Caki2 (cell line): ENCODE measurements at regions not wholly inside any gene's neighbourhood (a gene's known extent, or its start where the extent isn't known, plus 50 kb on each side); places are given as distances from the start of the nearest gene placed in this dataset.

Experiments used
- DNase-seq: peaks from one replicate; pipeline ENCODE4 v3.0.0-alpha.2; 2015; ENCODE audit warnings: low read depth
- in situ Hi-C: cut with HindIII; loops from 2 replicates; pipeline ENCODE4 v1.10.0; 2016; ENCODE audit warnings: low sequenced_read_pairs, low pct_unique_long_range_greater_than_20kb, mixed read lengths

DNA sequence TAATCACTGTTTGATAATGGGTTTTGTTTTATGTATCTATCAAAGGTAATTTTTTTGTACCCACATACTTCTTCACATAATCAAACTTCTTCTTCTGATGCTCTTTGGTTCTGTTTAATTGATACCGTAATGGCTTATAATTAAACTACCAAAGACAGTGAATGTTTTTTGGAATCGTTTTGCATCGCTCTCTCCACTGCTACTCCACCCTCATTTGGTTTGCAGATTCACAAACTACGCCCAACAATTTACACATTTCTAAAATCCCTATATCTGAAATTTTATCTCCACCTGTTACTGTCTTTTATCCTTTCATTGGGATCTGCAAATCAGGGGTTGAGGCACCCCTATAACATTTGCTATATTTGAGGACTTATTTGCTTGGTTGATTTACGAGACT, 319.6 kb downstream of the RWDD3 start:
- DNase-seq = no peak
- in situ Hi-C loops = no loop called here

DNA sequence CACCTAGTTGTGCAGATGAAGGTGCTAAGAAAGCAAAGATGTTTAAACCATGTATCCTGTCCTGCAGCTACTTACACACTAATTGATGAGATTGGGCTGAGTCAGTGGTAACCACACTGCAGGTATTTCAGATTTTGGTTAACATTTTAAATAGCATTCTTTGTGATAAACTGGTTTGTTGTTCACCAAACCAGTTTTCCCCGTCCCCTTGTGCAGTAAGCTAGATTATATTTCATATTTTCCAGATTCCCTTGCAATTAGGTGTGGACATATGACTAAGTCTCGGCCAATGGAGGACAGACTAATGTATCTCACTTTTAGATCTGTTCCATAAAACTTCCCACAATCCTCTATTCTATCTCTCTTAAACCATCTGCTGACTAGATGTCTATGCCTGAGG, 320.4 kb downstream of the RWDD3 start:
- in situ Hi-C loops = no loop called here
- DNase-seq = no peak

DNA sequence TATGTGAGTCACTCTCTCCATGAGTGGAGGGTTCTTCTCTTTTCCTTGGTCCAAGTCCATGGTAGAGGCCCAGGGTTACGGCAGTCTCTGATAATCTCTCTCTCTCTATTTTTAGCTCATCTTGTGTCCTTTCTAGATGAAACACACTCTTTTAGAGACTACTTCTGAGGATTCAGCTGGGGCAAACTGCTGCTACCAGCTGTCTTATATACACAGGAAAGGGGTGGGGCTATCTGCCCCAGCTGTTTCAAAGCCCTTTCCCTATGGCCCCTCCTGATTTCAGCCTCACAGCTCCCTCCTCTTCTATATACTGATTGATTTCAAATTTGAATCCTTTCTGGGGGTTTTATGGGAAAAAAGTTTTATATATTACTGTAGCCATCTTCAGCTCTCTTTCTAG, 324.8 kb downstream of the RWDD3 start:
- in situ Hi-C loops = no loop called here
- no peak for DNase-seq

DNA sequence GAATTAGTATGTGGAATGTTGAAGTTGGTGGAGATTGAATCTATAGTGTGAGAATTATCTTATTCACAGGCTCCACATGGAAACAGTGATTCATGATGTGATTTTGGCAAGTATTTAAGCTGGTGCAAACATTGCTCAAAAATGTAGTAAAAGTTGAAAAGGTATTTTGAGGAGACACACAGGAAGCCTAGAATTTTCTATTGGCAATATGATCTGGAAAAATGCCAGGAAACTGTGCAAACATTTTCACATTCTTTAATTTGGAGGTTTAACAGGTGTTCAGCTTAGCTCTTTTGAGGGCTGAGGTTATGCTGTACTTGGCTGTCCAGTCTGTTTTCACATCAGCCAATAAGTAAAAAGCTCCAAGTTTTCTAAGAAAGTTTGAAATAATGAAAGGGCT, 327.3 kb downstream of the RWDD3 start:
- in situ Hi-C loops = no loop called here
- DNase-seq = no peak

DNA sequence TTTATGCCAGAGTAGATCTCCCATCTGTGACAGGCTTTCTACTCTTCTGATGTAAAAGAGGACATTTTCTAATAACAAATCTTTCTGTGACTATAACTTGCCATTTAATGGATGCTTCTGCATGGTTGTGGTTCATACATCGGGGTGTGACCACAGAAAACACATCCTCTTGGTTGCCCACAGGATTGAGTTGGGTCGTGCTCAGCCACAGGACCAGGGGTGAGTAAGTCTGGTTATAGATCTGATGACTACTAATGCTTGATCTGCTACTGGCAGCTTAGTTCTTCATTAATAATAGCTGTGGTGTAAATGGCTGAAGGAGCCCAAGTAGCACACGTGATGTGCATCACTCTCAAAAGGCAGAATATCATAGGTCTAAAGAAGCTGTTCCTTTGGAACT, 328.2 kb downstream of the RWDD3 start:
- no peak for DNase-seq
- in situ Hi-C loops = no loop called here

DNA sequence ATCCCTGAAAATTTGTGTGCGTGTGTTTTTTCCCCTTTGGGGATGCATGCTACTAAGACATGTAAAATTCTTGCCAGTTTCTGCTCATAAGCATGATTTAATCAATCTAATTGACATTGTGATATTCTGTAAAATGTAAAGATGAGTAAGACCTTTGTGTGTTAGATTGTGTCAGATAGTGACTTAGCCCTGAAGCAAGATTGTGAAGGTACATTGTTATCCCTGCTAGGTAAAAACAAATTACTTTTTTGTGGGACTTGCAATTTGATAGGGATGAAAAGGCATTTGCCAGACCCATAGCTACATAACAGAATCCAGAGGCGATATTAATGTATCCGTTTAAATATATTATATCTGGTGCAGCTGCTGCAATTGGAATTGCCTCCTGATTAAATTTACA, 338.0 kb downstream of the RWDD3 start:
- no peak for DNase-seq
- in situ Hi-C loops = no loop called here

DNA sequence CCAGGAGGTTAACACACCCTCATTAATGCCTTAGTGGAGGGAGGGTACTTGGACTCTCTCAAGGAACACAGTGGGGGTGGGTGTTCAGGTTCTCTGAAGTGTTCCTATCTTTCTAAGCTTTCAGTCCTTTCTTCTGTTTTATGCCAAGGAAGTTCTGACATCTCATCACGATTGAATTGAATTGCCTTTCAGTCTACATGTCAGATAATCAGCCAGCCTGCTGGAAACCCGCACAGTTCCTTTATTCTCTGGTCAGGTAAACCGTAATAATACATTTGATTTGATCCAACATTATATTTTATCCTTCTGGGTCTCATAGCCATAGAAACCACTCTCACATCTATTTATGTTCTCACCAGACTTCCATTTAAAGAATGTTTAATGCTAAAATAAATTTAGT, 339.0 kb downstream of the RWDD3 start:
- DNase-seq = no peak
- in situ Hi-C loops = no loop called here

DNA sequence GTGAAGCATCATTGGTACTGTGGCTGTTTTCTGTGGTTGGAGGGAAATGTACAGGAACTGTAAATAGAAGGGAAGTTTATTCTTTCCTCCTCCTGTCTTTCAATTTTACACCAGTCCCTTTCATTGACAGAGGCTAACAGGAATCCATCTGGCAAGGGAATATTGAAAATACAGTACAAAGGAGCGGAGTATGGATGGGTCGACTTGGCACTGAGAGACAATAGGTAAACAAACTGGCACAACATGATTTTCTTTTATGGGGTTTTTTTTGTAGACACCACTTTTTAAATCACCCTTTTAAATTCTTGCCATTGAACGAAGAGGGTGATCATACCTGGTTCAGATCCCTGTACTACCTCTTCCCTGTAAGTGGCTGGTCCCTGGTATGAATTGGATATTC, 341.3 kb downstream of the RWDD3 start:
- in situ Hi-C loops = no loop called here
- DNase-seq = no peak

DNA sequence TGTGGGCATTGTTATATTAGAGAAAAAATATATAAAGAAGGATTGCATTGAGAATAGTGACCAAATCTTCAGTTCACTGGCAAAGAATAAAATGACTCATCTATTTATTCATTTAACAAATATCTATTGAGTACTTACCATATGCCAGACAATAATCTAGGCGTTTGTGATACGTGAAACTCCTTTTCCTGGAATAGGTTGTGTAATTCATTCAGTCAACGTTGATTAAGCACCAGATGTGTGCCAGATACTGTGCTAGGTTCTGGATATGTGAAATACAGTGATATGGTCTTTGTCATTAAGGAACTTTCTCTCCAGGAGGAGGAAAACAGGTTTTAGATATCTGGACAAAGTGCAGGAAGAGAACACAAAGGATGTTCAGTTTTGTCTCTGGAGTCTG, 344.5 kb downstream of the RWDD3 start:
- DNase-seq = no peak
- in situ Hi-C loops = no loop called here

DNA sequence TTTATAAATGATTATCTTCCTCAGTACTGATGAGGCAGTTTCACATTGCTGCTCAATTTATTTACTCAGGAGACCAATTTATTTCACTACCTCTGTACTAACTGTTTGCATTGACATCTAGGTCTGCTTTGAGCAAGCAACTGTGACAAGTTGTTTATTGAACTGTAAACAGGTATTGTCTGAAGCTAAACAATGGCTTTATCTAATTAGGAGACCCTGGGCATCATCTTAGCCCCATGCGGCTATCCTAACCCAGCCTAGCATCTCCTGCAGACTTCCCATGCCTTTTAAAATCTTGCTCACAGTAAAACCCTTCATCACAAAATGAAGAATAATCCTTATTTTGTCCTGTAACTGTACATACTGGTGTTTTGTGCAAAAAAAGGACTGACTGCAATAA, 348.2 kb downstream of the RWDD3 start:
- no peak for DNase-seq
- in situ Hi-C loops = no loop called here

DNA sequence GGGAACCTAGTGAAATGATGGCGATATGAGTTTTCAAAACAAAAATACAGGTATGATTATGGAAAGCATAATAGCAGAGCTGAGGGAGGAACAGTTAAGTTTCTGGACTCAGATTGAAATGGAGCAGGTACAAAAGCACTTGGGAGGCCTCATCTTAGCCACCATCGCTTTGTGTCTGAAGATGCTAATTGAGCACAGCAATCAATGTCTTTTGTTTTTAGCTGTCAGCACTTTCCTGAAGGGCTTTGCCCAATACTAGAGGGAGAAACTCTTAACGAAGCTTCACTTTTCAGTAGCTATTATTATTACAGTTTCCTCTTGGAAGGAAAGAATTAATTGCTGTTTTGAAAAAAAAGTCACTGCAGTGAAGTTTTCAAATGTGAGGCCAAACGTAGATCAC, 348.7 kb downstream of the RWDD3 start:
- no peak for DNase-seq
- in situ Hi-C loops = no loop called here

DNA sequence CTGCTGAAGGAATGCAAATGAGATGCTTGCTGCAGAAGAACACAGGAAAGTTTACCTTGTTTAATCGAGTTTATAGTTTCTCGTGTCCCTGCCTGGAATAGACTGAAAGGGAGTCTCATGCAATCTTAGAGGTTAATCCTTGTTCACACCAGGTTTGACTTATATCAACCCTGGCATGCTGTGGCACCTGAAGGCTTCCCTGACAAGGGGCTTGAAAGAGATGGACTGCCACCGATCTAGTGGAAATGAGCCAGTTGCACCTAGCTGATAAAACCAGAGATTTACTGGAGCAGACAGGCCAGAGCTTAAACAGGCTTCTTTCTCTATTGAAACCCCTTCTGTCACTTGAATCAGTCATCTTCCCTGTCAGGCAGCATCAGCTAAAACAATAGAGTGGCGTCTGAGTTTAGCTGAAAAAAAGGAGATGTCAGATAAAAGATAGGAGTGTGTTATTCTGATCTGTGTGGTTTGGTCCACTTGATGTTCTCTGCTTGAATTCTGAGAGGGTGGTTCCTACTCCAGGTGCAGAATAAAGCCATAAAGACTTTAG, 349.7 kb downstream of the RWDD3 start:
- DNase-seq = no peak
- in situ Hi-C loops = no loop called here

DNA sequence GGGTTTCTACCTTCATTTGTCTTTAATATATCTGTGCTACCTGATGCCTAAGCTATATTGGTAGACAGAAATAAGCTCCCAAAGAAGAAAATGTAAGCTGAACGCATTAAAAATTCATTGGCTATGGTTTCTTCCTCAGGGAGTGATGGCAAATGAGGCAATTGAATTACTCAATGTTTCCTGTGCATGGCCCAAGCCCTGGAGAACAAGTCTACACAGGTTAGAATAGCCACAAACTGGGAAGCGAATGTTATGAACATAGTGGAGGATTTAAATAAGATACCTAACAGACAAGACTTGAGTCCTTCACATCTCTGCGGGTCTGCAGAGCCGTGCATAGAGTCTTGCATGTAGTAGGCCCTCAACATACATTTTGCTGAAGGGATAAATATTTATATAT, 350.3 kb downstream of the RWDD3 start:
- in situ Hi-C loops = no loop called here
- DNase-seq = no peak

DNA sequence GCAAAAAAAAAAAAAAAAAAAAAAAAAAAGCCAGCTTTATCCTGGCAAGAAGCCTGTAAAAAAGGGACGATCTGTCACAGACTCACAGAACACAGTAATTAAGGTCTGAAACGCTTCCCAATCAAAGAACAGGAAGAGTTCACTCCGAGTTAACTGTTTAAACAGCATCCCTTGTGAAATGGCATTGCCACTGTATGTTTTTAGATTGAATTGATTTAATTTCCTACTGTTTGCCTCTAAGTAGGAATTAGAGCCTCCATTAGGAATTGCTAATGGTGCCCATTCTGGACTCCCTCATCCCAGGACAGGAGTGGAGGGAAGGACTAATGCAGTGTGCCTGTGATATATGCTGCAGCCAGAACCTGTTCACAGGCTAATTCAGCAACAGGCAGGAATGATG, 370.8 kb downstream of the RWDD3 start:
- in situ Hi-C loops = no loop called here
- no peak for DNase-seq

DNA sequence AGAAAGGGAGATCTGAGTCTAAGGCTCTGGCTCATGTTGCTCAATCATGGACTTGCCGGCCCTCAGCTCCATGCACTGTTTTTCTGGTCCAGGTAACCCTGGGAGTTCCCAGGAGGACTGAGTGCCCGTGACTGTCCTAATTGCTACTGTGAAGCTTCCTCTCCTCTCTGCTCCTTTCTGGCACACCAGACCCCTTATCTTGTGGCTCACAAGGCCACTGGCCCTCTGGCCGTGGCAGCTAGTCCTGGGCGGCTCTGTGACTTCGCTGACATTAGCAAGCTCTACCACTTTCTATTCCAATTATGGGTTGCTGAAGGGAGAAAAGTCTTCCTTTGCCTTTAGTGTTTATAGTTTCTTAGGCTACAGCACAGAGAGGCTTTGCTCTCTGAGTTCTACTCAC, 380.2 kb downstream of the RWDD3 start:
- in situ Hi-C loops = no loop called here
- DNase-seq = no peak

DNA sequence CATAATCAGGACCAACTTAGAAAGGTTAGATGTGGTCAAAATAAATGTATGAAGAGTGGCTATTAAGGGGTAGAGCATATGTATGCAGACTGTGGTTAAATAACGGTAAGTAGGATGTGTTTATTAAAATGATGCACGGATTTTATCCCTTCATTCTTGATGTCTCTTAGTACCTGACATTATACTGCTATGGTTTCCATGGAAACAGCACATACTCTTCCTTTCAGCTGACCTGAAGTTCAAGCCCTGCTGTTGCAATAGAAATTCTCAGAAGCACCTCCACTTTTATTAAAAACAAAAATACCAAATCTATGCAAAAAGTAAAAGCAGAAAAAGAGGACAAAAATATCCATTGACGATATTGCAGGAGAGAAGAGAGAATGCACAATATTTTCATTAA, 381.4 kb downstream of the RWDD3 start:
- DNase-seq = no peak
- in situ Hi-C loops = no loop called here

DNA sequence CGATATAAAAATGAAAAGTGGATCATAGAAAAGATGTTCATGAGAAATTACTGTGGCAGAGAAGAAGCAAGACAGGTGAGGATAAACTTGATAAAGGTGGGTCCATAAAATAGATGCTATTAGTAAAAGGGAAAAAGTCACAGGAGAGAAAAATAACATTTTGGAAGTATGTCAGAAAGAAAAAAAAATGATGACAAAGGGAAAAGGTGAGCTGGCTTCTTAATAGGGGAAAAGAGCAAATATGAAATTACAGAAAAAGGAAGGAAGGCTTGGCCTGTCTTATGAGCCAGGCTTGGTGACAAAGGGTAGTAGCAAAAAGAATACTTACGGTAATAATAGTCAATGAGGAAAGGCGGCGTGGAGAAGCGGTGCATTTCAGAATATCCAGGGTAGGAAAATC, 386.1 kb downstream of the RWDD3 start:
- in situ Hi-C loops = no loop called here
- DNase-seq = no peak

DNA sequence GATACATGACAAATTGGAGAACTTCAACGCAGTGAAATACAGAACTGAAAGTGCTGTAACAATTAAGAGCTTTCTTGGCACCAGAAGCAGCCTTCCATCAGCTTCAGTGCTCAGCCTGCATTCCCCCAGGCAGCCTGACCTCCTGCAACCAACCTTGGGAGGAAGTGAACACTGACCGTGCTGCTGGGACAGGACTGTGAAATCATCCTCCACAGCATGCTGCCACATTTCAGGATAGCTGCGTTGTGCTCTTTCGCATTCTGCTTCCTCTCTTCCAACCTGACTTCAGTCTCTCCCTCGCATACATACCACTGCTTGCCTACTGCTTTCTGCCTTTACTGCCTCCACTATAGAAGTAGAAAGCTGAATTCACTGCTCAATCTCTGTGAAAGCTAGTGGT, 388.6 kb downstream of the RWDD3 start:
- DNase-seq = no peak
- in situ Hi-C loops = no loop called here

DNA sequence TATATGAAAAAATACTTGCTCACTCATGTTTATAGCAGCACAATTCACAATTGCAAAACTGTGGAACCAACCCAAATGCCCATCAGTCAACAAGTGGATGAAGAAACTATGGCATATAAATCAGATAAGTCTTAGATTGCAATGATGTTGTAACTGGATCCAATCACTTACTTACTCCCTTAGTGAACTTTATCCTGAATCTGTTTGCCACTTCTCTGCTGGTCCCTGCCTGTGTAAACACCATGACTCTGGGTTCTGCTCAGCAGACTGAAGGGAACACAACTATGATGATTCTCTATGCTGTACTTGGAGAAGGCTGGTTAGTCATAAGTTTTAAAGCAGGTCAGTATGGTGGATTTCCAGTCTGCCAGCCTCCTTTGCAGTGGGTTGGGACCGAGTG, 391.2 kb downstream of the RWDD3 start:
- in situ Hi-C loops = no loop called here
- DNase-seq = no peak

DNA sequence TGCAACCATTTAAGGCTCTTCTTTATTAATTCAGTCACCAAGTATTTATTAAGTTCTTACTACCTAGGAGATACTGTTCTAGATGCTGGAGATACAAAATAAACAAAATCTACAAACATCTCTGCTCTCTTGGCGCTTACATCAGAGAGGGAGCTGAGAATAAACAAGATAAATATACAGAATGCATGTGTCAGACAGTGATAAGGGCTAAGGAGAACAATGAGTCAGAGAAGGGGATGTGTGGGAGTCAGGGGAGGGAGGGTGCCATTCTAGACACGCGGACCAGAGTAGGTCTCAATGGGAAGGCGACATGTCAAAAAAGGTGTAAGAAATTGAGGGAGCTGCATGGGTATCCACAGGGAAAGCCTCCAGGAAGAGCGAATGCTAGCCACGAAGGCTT, 393.2 kb downstream of the RWDD3 start:
- no peak for DNase-seq
- in situ Hi-C loops = no loop called here

DNA sequence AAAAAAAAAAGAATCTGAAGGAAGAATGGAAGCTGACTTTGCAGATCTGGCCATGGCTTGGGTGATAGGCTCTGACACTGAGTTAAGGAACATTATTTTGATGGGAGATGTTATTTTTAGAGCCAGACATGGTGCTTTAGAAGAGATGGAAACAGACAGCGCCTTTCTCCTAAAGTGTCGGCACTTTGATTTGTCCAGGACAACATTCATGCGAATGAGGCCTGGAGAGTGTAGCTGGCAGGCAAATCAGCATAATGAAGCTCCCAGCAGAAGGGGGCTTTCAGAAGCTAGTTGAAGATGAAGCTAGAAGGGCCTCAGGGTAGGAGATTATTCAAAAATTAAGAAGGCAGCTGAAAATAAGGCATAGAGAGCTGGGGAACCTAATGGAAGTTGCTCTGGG, 397.7 kb downstream of the RWDD3 start:
- no peak for DNase-seq
- in situ Hi-C loops = no loop called here
